ENCODE measurements at regions not wholly inside any gene's neighbourhood (a gene's known extent, or its start where the extent isn't known, plus 50 kb on each side); places are given as distances from the start of the nearest gene placed in this dataset.

DNA sequence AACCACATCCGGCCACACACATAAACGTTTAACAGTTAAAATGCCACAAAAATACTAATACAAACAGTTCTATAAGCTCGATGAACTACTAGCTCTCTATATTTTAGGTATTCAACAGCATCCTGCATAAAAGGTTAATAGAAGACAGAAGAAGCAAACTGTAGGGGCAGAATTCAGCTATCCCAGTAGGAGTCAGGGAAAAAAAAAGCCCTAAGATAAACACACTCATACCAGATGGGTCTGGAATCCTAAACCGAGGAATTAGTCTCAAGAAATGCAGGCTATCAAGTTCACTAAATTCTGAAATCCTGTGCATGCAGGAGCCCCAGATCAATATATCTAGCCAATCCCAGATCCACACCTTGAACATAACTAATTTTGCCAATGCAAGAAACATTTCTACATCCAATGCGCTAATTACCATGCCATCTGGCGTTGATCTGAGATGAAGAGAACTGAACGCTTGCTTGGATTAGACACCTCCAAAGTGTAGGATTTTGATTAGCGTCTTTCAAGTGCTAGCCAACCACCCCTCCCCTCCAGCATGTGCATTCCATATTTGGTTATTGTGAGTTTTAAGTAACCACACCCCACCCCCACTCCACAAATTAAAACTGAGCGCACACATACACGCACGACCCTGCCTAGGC, 512.2 kb upstream of the INTU start:
- no peaks in the 10 kb centered on the region for H3K9me3 ChIP-seq (ENCODE audit: control insufficient read depth, insufficient read depth, low read length)
- peaks cover 12% of the 10 kb centered on the region for H3K4me1 ChIP-seq (ENCODE audit: control insufficient read depth, insufficient read depth, low read length)
- no peak overlapping the region for H3K4me3 ChIP-seq (ENCODE audit: low read depth, low read length)
- no peak overlapping the region for H3K9ac ChIP-seq (ENCODE audit: low read depth, low read length)
- H3K27me3 ChIP-seq (ENCODE audit: control insufficient read depth, insufficient read depth, low read length), result no peaks in the 10 kb centered on the region
- no peaks in the 10 kb centered on the region for H3K36me3 ChIP-seq (ENCODE audit: control insufficient read depth, insufficient read depth, low read length)

GRCh38 chr4:127124919-127125318, 507.8 kb upstream of the INTU start:
- no peak overlapping the region for H3K4me3 ChIP-seq (ENCODE audit: low read depth, low read length)
- H3K36me3 ChIP-seq (ENCODE audit: control insufficient read depth, insufficient read depth, low read length), result no peaks in the 10 kb centered on the region
- no peak overlapping the region for H3K9ac ChIP-seq (ENCODE audit: low read depth, low read length)
- H3K9me3 ChIP-seq (ENCODE audit: control insufficient read depth, insufficient read depth, low read length), result no peaks in the 10 kb centered on the region
- peaks cover 11% of the 10 kb centered on the region for H3K4me1 ChIP-seq (ENCODE audit: control insufficient read depth, insufficient read depth, low read length)
- no peaks in the 10 kb centered on the region for H3K27me3 ChIP-seq (ENCODE audit: control insufficient read depth, insufficient read depth, low read length)

DNA sequence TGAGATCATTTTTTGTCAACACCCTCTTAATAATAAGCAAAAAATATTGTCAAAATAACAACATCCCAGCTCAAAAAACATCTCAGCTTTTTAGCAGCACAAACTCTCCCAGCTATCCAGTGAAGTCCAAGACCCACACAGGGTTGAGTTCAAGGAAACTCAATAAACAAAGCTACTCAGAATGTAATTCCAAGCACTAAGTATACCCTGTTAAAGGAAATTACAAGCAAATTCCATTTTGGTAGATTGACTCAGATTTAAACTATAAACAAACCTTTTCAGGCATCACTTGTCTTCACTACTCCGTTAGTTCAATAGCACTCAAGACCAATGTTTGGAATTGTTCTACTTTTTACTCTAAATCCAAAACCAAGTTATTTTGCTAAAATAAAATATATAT, 506.0 kb upstream of the INTU start:
- Histone ChIP-seq H3K4me3 (ENCODE audit: low read depth, low read length) (no peak overlapping the region), H3K36me3 (ENCODE audit: control insufficient read depth, insufficient read depth, low read length) (no peaks in the 10 kb centered on the region), H3K9me3 (ENCODE audit: control insufficient read depth, insufficient read depth, low read length) (no peaks in the 10 kb centered on the region), H3K4me1 (ENCODE audit: control insufficient read depth, insufficient read depth, low read length) (peaks cover 8% of the 10 kb centered on the region), H3K9ac (ENCODE audit: low read depth, low read length) (no peak overlapping the region), H3K27me3 (ENCODE audit: control insufficient read depth, insufficient read depth, low read length) (no peaks in the 10 kb centered on the region)

DNA sequence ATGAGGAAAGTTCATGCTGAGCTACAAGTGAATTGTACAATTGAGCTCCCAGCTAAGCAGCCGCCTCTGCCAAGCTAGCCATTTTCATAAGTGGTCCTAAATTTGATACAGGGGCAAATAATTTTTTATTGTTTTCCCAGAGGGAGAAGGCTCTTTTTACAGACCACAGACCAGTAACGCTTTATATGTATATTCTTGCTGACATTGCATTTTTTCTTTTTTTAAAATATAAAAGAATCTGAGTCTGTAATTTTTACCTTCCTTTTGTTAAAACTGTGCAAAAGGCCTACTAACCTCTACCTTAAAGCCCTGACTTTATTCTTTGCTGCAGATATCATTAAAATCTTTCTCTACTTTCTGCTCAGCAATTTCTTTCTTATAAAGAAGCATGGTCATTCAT, 501.2 kb upstream of the INTU start:
- no peak overlapping the region for H3K9ac ChIP-seq (ENCODE audit: low read depth, low read length)

DNA sequence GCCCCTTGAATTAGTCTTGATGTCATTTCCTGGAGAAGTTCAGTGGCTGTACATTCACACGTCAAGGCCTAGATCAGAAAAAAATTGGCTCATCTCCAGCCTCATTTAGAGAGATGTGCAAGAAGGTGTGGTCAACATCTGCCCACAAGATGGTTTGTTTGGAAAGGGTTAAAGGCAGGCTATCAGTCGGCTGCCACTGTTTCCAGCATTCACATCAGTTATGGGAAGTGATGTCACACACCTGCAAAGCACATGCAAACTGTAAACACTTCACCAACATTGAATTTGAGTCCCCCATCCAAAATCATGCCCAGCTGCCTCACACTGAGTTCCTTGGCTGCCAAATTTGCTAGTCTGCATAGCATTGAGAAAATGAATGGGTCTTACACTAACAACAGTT, 498.3 kb upstream of the INTU start:
- no peaks in the 10 kb centered on the region for H3K36me3 ChIP-seq (ENCODE audit: control insufficient read depth, insufficient read depth, low read length)
- no peak overlapping the region for H3K4me3 ChIP-seq (ENCODE audit: low read depth, low read length)
- H3K27me3 ChIP-seq (ENCODE audit: control insufficient read depth, insufficient read depth, low read length), result no peaks in the 10 kb centered on the region
- no peak overlapping the region for H3K9ac ChIP-seq (ENCODE audit: low read depth, low read length)
- no peaks in the 10 kb centered on the region for H3K4me1 ChIP-seq (ENCODE audit: control insufficient read depth, insufficient read depth, low read length)
- no peaks in the 10 kb centered on the region for H3K9me3 ChIP-seq (ENCODE audit: control insufficient read depth, insufficient read depth, low read length)

More for the DNA sequence above, 501.2 kb upstream of the INTU start:
- Histone ChIP-seq H3K9me3 (ENCODE audit: control insufficient read depth, insufficient read depth, low read length) (no peaks in the 10 kb centered on the region), H3K4me1 (ENCODE audit: control insufficient read depth, insufficient read depth, low read length) (no peaks in the 10 kb centered on the region), H3K27me3 (ENCODE audit: control insufficient read depth, insufficient read depth, low read length) (no peaks in the 10 kb centered on the region), H3K36me3 (ENCODE audit: control insufficient read depth, insufficient read depth, low read length) (no peaks in the 10 kb centered on the region), H3K4me3 (ENCODE audit: low read depth, low read length) (no peak overlapping the region)

DNA sequence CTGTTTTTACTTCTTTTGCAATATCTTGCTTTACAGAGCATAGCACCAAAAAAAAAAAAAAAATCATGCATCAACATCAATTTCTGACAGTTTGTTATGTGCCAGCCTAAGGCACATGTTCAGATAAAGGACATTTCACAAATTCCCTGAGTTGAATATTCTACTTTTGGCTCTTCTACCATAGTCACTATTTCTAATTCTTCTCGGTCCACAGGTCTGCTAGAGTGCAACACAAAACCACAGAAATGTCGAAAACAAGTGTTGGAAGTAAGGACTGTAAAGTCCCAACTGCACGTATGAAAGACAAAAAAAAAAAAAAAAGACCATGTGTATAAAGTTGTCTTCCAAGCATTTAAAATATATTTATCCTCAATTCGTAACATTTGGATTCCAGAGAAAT, 494.2 kb upstream of the INTU start:
- no peak overlapping the region for H3K4me3 ChIP-seq (ENCODE audit: low read depth, low read length)
- no peaks in the 10 kb centered on the region for H3K27me3 ChIP-seq (ENCODE audit: control insufficient read depth, insufficient read depth, low read length)
- H3K4me1 ChIP-seq (ENCODE audit: control insufficient read depth, insufficient read depth, low read length), result no peaks in the 10 kb centered on the region
- H3K9ac ChIP-seq (ENCODE audit: low read depth, low read length), result no peak overlapping the region
- no peaks in the 10 kb centered on the region for H3K9me3 ChIP-seq (ENCODE audit: control insufficient read depth, insufficient read depth, low read length)
- H3K36me3 ChIP-seq (ENCODE audit: control insufficient read depth, insufficient read depth, low read length), result no peaks in the 10 kb centered on the region

DNA sequence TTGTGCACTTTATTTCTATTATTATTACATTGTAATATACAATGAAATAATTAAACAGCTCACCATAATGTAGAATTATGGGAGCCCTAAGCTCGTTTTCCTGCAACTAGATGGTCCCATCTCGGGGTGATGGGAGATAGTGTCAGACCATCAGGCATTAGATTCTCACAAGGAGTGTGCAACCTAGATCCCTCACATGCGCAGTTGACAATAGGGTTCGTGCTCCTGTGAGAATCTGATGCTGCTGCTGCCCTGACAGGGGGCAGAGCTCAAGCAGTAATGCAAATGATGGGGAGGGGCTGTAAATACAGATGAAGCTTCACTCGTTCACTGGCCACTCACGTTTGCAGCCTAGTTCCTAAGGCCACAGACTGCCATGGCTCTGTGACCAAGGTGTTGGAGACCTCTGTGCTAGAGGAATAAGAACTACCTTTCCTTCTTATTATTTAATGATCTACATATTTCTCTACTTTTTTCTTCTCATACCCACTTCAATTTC, 492.9 kb upstream of the INTU start:
- no peaks in the 10 kb centered on the region for H3K36me3 ChIP-seq (ENCODE audit: control insufficient read depth, insufficient read depth, low read length)
- H3K4me1 ChIP-seq (ENCODE audit: control insufficient read depth, insufficient read depth, low read length), result no peaks in the 10 kb centered on the region
- H3K9ac ChIP-seq (ENCODE audit: low read depth, low read length), result no peak overlapping the region
- no peaks in the 10 kb centered on the region for H3K27me3 ChIP-seq (ENCODE audit: control insufficient read depth, insufficient read depth, low read length)
- H3K9me3 ChIP-seq (ENCODE audit: control insufficient read depth, insufficient read depth, low read length), result no peaks in the 10 kb centered on the region
- H3K4me3 ChIP-seq (ENCODE audit: low read depth, low read length), result no peak overlapping the region

- H3K9ac ChIP-seq (ENCODE audit: low read depth, low read length), result no peak overlapping the region
- no peaks in the 10 kb centered on the region for H3K4me1 ChIP-seq (ENCODE audit: control insufficient read depth, insufficient read depth, low read length)
- no peaks in the 10 kb centered on the region for H3K9me3 ChIP-seq (ENCODE audit: control insufficient read depth, insufficient read depth, low read length)
- no peak overlapping the region for H3K4me3 ChIP-seq (ENCODE audit: low read depth, low read length)
- no peaks in the 10 kb centered on the region for H3K27me3 ChIP-seq (ENCODE audit: control insufficient read depth, insufficient read depth, low read length)
- H3K36me3 ChIP-seq (ENCODE audit: control insufficient read depth, insufficient read depth, low read length), result no peaks in the 10 kb centered on the region
These were observed 492.5 kb upstream of the INTU start for GRCh38 chr4:127140306-127140705.

DNA sequence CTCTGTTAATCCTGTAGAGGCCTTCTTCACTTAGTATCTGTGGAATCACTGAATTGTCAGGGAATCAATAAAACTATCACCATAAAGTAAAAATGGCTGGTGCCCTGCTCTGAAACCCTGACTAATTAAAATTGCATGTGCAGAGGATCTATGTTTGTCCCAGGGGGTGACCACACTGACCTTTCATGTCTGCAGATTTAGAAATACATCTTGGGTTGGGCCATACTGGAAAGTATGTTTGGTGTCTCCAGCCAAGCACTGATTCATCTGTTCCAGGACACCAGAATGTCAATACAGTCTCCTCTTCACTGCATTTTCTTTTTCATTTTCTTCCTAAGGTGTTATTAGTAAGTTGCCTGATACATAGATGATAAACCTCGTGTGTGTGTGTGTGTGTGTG, 490.9 kb upstream of the INTU start:
- no peaks in the 10 kb centered on the region for H3K36me3 ChIP-seq (ENCODE audit: control insufficient read depth, insufficient read depth, low read length)
- no peaks in the 10 kb centered on the region for H3K9me3 ChIP-seq (ENCODE audit: control insufficient read depth, insufficient read depth, low read length)
- no peaks in the 10 kb centered on the region for H3K4me1 ChIP-seq (ENCODE audit: control insufficient read depth, insufficient read depth, low read length)
- H3K4me3 ChIP-seq (ENCODE audit: low read depth, low read length), result no peak overlapping the region
- no peaks in the 10 kb centered on the region for H3K27me3 ChIP-seq (ENCODE audit: control insufficient read depth, insufficient read depth, low read length)
- H3K9ac ChIP-seq (ENCODE audit: low read depth, low read length), result no peak overlapping the region

GRCh38 chr4:127143460-127144195, 489.1 kb upstream of the INTU start:
- Histone ChIP-seq H3K9me3 (ENCODE audit: control insufficient read depth, insufficient read depth, low read length) (no peaks in the 10 kb centered on the region), H3K4me1 (ENCODE audit: control insufficient read depth, insufficient read depth, low read length) (no peaks in the 10 kb centered on the region), H3K36me3 (ENCODE audit: control insufficient read depth, insufficient read depth, low read length) (no peaks in the 10 kb centered on the region), H3K4me3 (ENCODE audit: low read depth, low read length) (no peak overlapping the region), H3K9ac (ENCODE audit: low read depth, low read length) (no peak overlapping the region), H3K27me3 (ENCODE audit: control insufficient read depth, insufficient read depth, low read length) (no peaks in the 10 kb centered on the region)

- Histone ChIP-seq H3K9me3 (ENCODE audit: control insufficient read depth, insufficient read depth, low read length) (no peaks in the 10 kb centered on the region), H3K36me3 (ENCODE audit: control insufficient read depth, insufficient read depth, low read length) (no peaks in the 10 kb centered on the region), H3K4me1 (ENCODE audit: control insufficient read depth, insufficient read depth, low read length) (no peaks in the 10 kb centered on the region), H3K4me3 (ENCODE audit: low read depth, low read length) (no peak overlapping the region), H3K9ac (ENCODE audit: low read depth, low read length) (no peak overlapping the region), H3K27me3 (ENCODE audit: control insufficient read depth, insufficient read depth, low read length) (no peaks in the 10 kb centered on the region)
These were observed 487.7 kb upstream of the INTU start for GRCh38 chr4:127145006-127145540.

GRCh38 chr4:127148165-127148564, 484.6 kb upstream of the INTU start:
- Histone ChIP-seq H3K4me1 (ENCODE audit: control insufficient read depth, insufficient read depth, low read length) (no peaks in the 10 kb centered on the region), H3K9ac (ENCODE audit: low read depth, low read length) (no peak overlapping the region), H3K9me3 (ENCODE audit: control insufficient read depth, insufficient read depth, low read length) (no peaks in the 10 kb centered on the region), H3K36me3 (ENCODE audit: control insufficient read depth, insufficient read depth, low read length) (no peaks in the 10 kb centered on the region), H3K27me3 (ENCODE audit: control insufficient read depth, insufficient read depth, low read length) (no peaks in the 10 kb centered on the region), H3K4me3 (ENCODE audit: low read depth, low read length) (no peak overlapping the region)
